ENCODE measurements at regions not wholly inside any gene's neighbourhood (a gene's known extent, or its start where the extent isn't known, plus 50 kb on each side); places are given as distances from the start of the nearest gene placed in this dataset.

GRCh38 chr17:55607731-55608341 lies 96.6 kb upstream of the SMIM36 start:
- Histone ChIP-seq H3K27ac (ENCODE audit: insufficient read depth, low read depth, low read length) (no peak overlapping the region), H3K4me3 (replicated peaks in 1 of 3; ENCODE audit: insufficient read depth in 1 of 3, low read depth in 1 of 3, low read length in 3 of 3) (no peak overlapping the region), H2AFZ (ENCODE audit: low read depth, low read length) (no peak overlapping the region), H3K9ac (replicated peaks; ENCODE audit: extremely low read depth, insufficient read depth, low read length) (no peak overlapping the region), H3K79me2 (ENCODE audit: control insufficient read depth, insufficient read depth, low read length) (no peaks in the 10 kb centered on the region), H3K4me2 (ENCODE audit: insufficient read depth, low read length) (no peak overlapping the region), H4K20me1 (replicated peaks; ENCODE audit: control insufficient read depth, extremely low read depth, insufficient read depth, low read length) (no peaks in the 10 kb centered on the region), H3K9me3 (replicated peaks; ENCODE audit: control insufficient read depth, insufficient read depth, low read length) (no peaks in the 10 kb centered on the region), H3K4me1 (ENCODE audit: control insufficient read depth, extremely low read depth, insufficient read depth, low read length) (no peaks in the 10 kb centered on the region), H3K27me3 (ENCODE audit: control insufficient read depth in 2 of 2, insufficient read depth in 2 of 2, low read length in 2 of 2) (no peaks in the 10 kb centered on the region), H3K9me1 (replicated peaks; ENCODE audit: control insufficient read depth, extremely low read depth, insufficient read depth, low read length) (no peaks in the 10 kb centered on the region), H3K36me3 (ENCODE audit: control insufficient read depth in 2 of 2, extremely low read depth in 1 of 2, insufficient read depth in 2 of 2, low read length in 2 of 2) (no peaks in the 10 kb centered on the region)
- CTCF ChIA-PET = interaction anchor here (0.9 to 1.5 kb wide), 3 partner anchors 38 to 162 kb away, joined by 3 read pairs; no protein-coding TSS in a partner anchor
- POLR2A ChIA-PET = no interaction called here
- no peak for DNase-seq (ENCODE audit: low read depth, low spot score)
- intact Hi-C loops (cut with micrococcal nuclease) = no loop called here
- FAIRE-seq = peak; percentile 21
- dilution Hi-C loops (cut with MboI; ENCODE audit: extremely low pct_ligation_motif_present, low sequenced_read_pairs) = no loop called here
- no TSS peak for BruUV-seq (replicated peaks)
- TF ChIP-seq EZH2 (IDR thresholded peaks at IDR 0.05; ENCODE audit: borderline replicate concordance, low read depth, low read length, severe bottlenecking) = no peak
- no peak for TF ChIP-seq FOS (IDR thresholded peaks at IDR 0.05; ENCODE audit: borderline replicate concordance, insufficient read depth, low read length)
- TF ChIP-seq MYC (IDR thresholded peaks at IDR 0.05; ENCODE audit: low read depth, low read length) = no peak
- TF ChIP-seq POLR2AphosphoS5 (IDR thresholded peaks at IDR 0.05; ENCODE audit: insufficient read depth, low read depth, low read length) = no peak
- TF ChIP-seq GATA2 (IDR thresholded peaks at IDR 0.05; ENCODE audit: insufficient read depth, insufficient read length, low read depth, low read length) = no peak
- no peak for TF ChIP-seq JUN (IDR thresholded peaks at IDR 0.05; ENCODE audit: borderline replicate concordance, insufficient read depth, insufficient read length, low read depth)
- no peak for TF ChIP-seq MAX (IDR thresholded peaks at IDR 0.05; ENCODE audit: insufficient read depth, insufficient read length)
- no peak for TF ChIP-seq CTCF (IDR thresholded peaks at IDR 0.05; ENCODE audit: extremely low read depth in 1 of 2, insufficient read depth in 1 of 2, low read depth in 1 of 2, low read length in 2 of 2)
- no peak for TF ChIP-seq POLR2A (IDR thresholded peaks at IDR 0.05; ENCODE audit: low read depth, low read length)
